Stimulated activated naive B cell treated with anti-CD40 and anti-IgM and Interleukin-4, amounts not matched to agents 10 μg/mL and 1 μg/mL and 100 μg/mL, for 72 hours (primary cell): ENCODE measurements at regions not wholly inside any gene's neighbourhood (a gene's known extent, or its start where the extent isn't known, plus 50 kb on each side); places are given as distances from the start of the nearest gene placed in this dataset.
A peak's percentile ranks its signal among the peaks of the same experiment; 100 is the strongest.
"Not testable (repeated sequence)": the region's sequence is repeated elsewhere in the genome, so short reads cannot be mapped to it uniquely, and the experiment has no call there.

Source experiments
- ATAC-seq, 2 donors: fragments of 150-1000 bp; cut with Tn5 transposase; replicated peaks; 2 replicates each; pipeline ENCODE4 v1.10.0; 2021; ENCODE audit warnings: moderate library complexity in 1 of 2
- DNase-seq: peaks from one replicate; pipeline ENCODE4 v3.0.0; 2021
- H3K27ac Mint-ChIP-seq: one replicate; pipeline ENCODE4 v1.8.0; 2022; ENCODE audit warnings: mild to moderate bottlenecking, mixed read lengths
- H3K27me3 Mint-ChIP-seq, 2 donors: one replicate each; pipeline ENCODE4 v1.8.0; 2022; ENCODE audit warnings: mixed read lengths in 2 of 2
- H3K36me3 Mint-ChIP-seq, 2 donors: one replicate each; pipeline ENCODE4 v1.8.0; 2022; ENCODE audit warnings: mixed read lengths in 2 of 2, mild to moderate bottlenecking in 1 of 2
- H3K4me1 Mint-ChIP-seq, 2 donors: one replicate each; pipeline ENCODE4 v1.8.0; 2022; ENCODE audit warnings: mixed read lengths in 2 of 2, mild to moderate bottlenecking in 1 of 2
- H3K4me3 Mint-ChIP-seq, 2 donors: one replicate each; pipeline ENCODE4 v1.8.0; 2022; ENCODE audit warnings: mild to moderate bottlenecking in 2 of 2, mixed read lengths in 2 of 2, moderate library complexity in 1 of 2
- H3K9me3 Mint-ChIP-seq, 2 donors: one replicate each; pipeline ENCODE4 v1.8.0; 2022; ENCODE audit warnings: mixed read lengths in 2 of 2, mild to moderate bottlenecking in 1 of 2

GRCh38 chr2:8236391-8236790, 445.5 kb upstream of the ID2 start:
- Mint-ChIP-seq H3K4me1 (peaks cover 21 to 35% of the 10 kb centered on the region in 2 donors), H3K27ac (peak overlapping the region; percentile 66), H3K4me3 (no peak overlapping the region), H3K9me3 (no peaks in the 10 kb centered on the region), H3K27me3 (peaks cover 36 to 69% of the 10 kb centered on the region in 2 donors), H3K36me3 (no peaks in the 10 kb centered on the region)
- ATAC-seq (no peak), DNase-seq (no peak)

- DNase-seq (no peak), ATAC-seq (no peak)
- no peak overlapping the region for H3K4me3 Mint-ChIP-seq
- peak overlapping the region; percentile 59 for H3K27ac Mint-ChIP-seq
- H3K27me3 Mint-ChIP-seq = peaks cover 36 to 70% of the 10 kb centered on the region in 2 donors
- H3K36me3 Mint-ChIP-seq = peaks cover 0 to 4% of the 10 kb centered on the region in 2 donors
- H3K9me3 Mint-ChIP-seq = peaks cover 0 to 3% of the 10 kb centered on the region in 2 donors
- H3K4me1 Mint-ChIP-seq = peaks cover 21 to 37% of the 10 kb centered on the region in 2 donors
Observed at GRCh38 chr2:8238521-8239230, 443.2 kb upstream of the ID2 start.

GRCh38 chr2:8239531-8240088, 442.2 kb upstream of the ID2 start:
- Mint-ChIP-seq H3K4me3 (no peak overlapping the region), H3K4me1 (peaks cover 15 to 33% of the 10 kb centered on the region in 2 donors), H3K27me3 (peaks cover 33 to 64% of the 10 kb centered on the region in 2 donors), H3K27ac (peak overlapping the region; percentile 59), H3K9me3 (peaks cover 7% of the 10 kb centered on the region in 2 donors), H3K36me3 (peaks cover 2 to 6% of the 10 kb centered on the region in 2 donors)
- ATAC-seq (peak; percentile 69 to 80), DNase-seq (peak; percentile 57)

GRCh38 chr2:8241317-8241716, 440.5 kb upstream of the ID2 start:
- Mint-ChIP-seq H3K9me3 (peaks cover 14 to 20% of the 10 kb centered on the region in 2 donors), H3K27me3 (peaks cover 19 to 48% of the 10 kb centered on the region in 2 donors), H3K36me3 (peaks cover 7 to 9% of the 10 kb centered on the region in 2 donors), H3K4me1 (peaks cover 8 to 27% of the 10 kb centered on the region in 2 donors), H3K4me3 (no peak overlapping the region), H3K27ac (no peak overlapping the region)
- DNase-seq (no peak), ATAC-seq (no peak)

GRCh38 chr2:8242739-8243138, 439.1 kb upstream of the ID2 start:
- Mint-ChIP-seq H3K36me3 (peaks cover 7 to 15% of the 10 kb centered on the region in 2 donors), H3K27me3 (peaks cover 14 to 47% of the 10 kb centered on the region in 2 donors)

GRCh38 chr2:8243748-8244400, 438.0 kb upstream of the ID2 start:
- no peak overlapping the region for H3K4me3 Mint-ChIP-seq
- H3K36me3 Mint-ChIP-seq = peaks cover 9 to 19% of the 10 kb centered on the region in 2 donors
- H3K9me3 Mint-ChIP-seq = peaks cover 14 to 30% of the 10 kb centered on the region in 2 donors
- H3K4me1 Mint-ChIP-seq = peaks cover 11 to 32% of the 10 kb centered on the region in 2 donors
- ATAC-seq (no peak), DNase-seq (no peak)
- peaks cover 16 to 41% of the 10 kb centered on the region in 2 donors for H3K27me3 Mint-ChIP-seq
- no peak overlapping the region for H3K27ac Mint-ChIP-seq

More at GRCh38 chr2:8242739-8243138, 439.1 kb upstream of the ID2 start:
- Mint-ChIP-seq H3K4me1 (peaks cover 8 to 27% of the 10 kb centered on the region in 2 donors), H3K9me3 (peaks cover 14 to 30% of the 10 kb centered on the region in 2 donors), H3K4me3 (no peak overlapping the region), H3K27ac (no peak overlapping the region)
- DNase-seq (no peak), ATAC-seq (no peak)

- peaks cover 8 to 29% of the 10 kb centered on the region in 2 donors for H3K4me1 Mint-ChIP-seq
- peaks cover 14 to 30% of the 10 kb centered on the region in 2 donors for H3K9me3 Mint-ChIP-seq
- ATAC-seq (peak; percentile 67 to 72), DNase-seq (no peak)
- H3K36me3 Mint-ChIP-seq = peaks cover 9 to 19% of the 10 kb centered on the region in 2 donors
- no peak overlapping the region for H3K4me3 Mint-ChIP-seq
- peaks cover 13 to 33% of the 10 kb centered on the region in 2 donors for H3K27me3 Mint-ChIP-seq
- H3K27ac Mint-ChIP-seq = peak overlapping the region; percentile 67
Observed at GRCh38 chr2:8244639-8245038, 437.2 kb upstream of the ID2 start.

GRCh38 chr2:8246137-8246536, 435.7 kb upstream of the ID2 start:
- no peak for ATAC-seq
- DNase-seq = no peak
- Mint-ChIP-seq H3K4me1 (peaks cover 12 to 27% of the 10 kb centered on the region in 2 donors), H3K4me3 (no peak overlapping the region), H3K27ac (no peak overlapping the region), H3K27me3 (peaks cover 15 to 30% of the 10 kb centered on the region in 2 donors), H3K9me3 (peaks cover 23 to 37% of the 10 kb centered on the region in 2 donors), H3K36me3 (peaks cover 16 to 27% of the 10 kb centered on the region in 2 donors)

- ATAC-seq = peak in 1 of 2 donors; percentile 4
- H3K4me1 Mint-ChIP-seq = peaks cover 19 to 40% of the 10 kb centered on the region in 2 donors
- peaks cover 23 to 37% of the 10 kb centered on the region in 2 donors for H3K9me3 Mint-ChIP-seq
- H3K36me3 Mint-ChIP-seq = peaks cover 16 to 27% of the 10 kb centered on the region in 2 donors
- peaks cover 17 to 29% of the 10 kb centered on the region in 2 donors for H3K27me3 Mint-ChIP-seq
- DNase-seq = no peak
- H3K27ac Mint-ChIP-seq = peak overlapping the region; percentile 37
- H3K4me3 Mint-ChIP-seq = peak overlapping the region in 1 of 2 donors; percentile 13
Observed at GRCh38 chr2:8247905-8248622, 433.8 kb upstream of the ID2 start.

- H3K36me3 Mint-ChIP-seq = peaks cover 16 to 24% of the 10 kb centered on the region in 2 donors
- H3K27ac Mint-ChIP-seq = peak overlapping the region; percentile 37
- no peak for DNase-seq
- H3K4me1 Mint-ChIP-seq = peaks cover 22 to 46% of the 10 kb centered on the region in 2 donors
- peak overlapping the region in 1 of 2 donors; percentile 13 for H3K4me3 Mint-ChIP-seq
- peaks cover 23 to 34% of the 10 kb centered on the region in 2 donors for H3K9me3 Mint-ChIP-seq
- peaks cover 19 to 34% of the 10 kb centered on the region in 2 donors for H3K27me3 Mint-ChIP-seq
- peak in 1 of 2 donors; percentile 25 for ATAC-seq
Observed at GRCh38 chr2:8248623-8248957, 433.3 kb upstream of the ID2 start.

- peaks cover 24 to 40% of the 10 kb centered on the region in 2 donors for H3K27me3 Mint-ChIP-seq
- H3K36me3 Mint-ChIP-seq = peaks cover 16 to 24% of the 10 kb centered on the region in 2 donors
- H3K4me1 Mint-ChIP-seq = peaks cover 25 to 51% of the 10 kb centered on the region in 2 donors
- H3K4me3 Mint-ChIP-seq = no peak overlapping the region
- DNase-seq (no peak), ATAC-seq (no peak)
- no peak overlapping the region for H3K27ac Mint-ChIP-seq
- peaks cover 20 to 32% of the 10 kb centered on the region in 2 donors for H3K9me3 Mint-ChIP-seq
Observed at GRCh38 chr2:8249141-8249540, 432.7 kb upstream of the ID2 start.

- H3K27ac Mint-ChIP-seq = no peak overlapping the region
- peaks cover 13 to 20% of the 10 kb centered on the region in 2 donors for H3K36me3 Mint-ChIP-seq
- H3K4me3 Mint-ChIP-seq = no peak overlapping the region
- H3K9me3 Mint-ChIP-seq = peaks cover 14 to 28% of the 10 kb centered on the region in 2 donors
- DNase-seq (no peak), ATAC-seq (no peak)
- H3K4me1 Mint-ChIP-seq = peaks cover 22 to 50% of the 10 kb centered on the region in 2 donors
- H3K27me3 Mint-ChIP-seq = peaks cover 31 to 46% of the 10 kb centered on the region in 2 donors
Observed at GRCh38 chr2:8249769-8250168, 432.1 kb upstream of the ID2 start.

GRCh38 chr2:8250290-8250689, 431.6 kb upstream of the ID2 start:
- H3K27ac Mint-ChIP-seq, ATAC-seq, H3K4me3 Mint-ChIP-seq, DNase-seq: not testable (repeated sequence)
- peaks cover 10 to 18% of the 10 kb centered on the region in 2 donors for H3K36me3 Mint-ChIP-seq
- H3K27me3 Mint-ChIP-seq = peaks cover 34 to 51% of the 10 kb centered on the region in 2 donors
- H3K9me3 Mint-ChIP-seq = peaks cover 14 to 25% of the 10 kb centered on the region in 2 donors
- H3K4me1 Mint-ChIP-seq = peaks cover 22 to 46% of the 10 kb centered on the region in 2 donors
